Skeletal muscle tissue (tissue), 3 donors: ENCODE measurements at regions not wholly inside any gene's neighbourhood (a gene's known extent, or its start where the extent isn't known, plus 50 kb on each side); places are given as distances from the start of the nearest gene placed in this dataset.
A peak's percentile ranks its signal among the peaks of the same experiment; 100 is the strongest.

Experiments used
- H3K27ac ChIP-seq: one replicate; pipeline ENCODE4 v1.7.0; 2013; ENCODE audit warnings: mild to moderate bottlenecking, low read depth, low read length, inconsistent platforms
- H3K27me3 ChIP-seq, 3 donors: one replicate each; pipeline ENCODE4 v1.7.0; 2013; ENCODE audit warnings: low read length in 3 of 3; ENCODE audit not compliant: control insufficient read depth in 3 of 3, insufficient read depth in 3 of 3
- H3K36me3 ChIP-seq, 3 donors: one replicate each; pipeline ENCODE4 v1.7.0; 2013; ENCODE audit warnings: low read length in 3 of 3; ENCODE audit not compliant: control insufficient read depth in 3 of 3, insufficient read depth in 3 of 3
- H3K4me1 ChIP-seq, 3 donors: one replicate each; pipeline ENCODE4 v1.7.0; 2013; ENCODE audit warnings: low read length in 3 of 3, mild to moderate bottlenecking in 3 of 3; ENCODE audit not compliant: control insufficient read depth in 3 of 3, insufficient read depth in 3 of 3
- H3K4me3 ChIP-seq, 3 donors: one replicate each; pipeline ENCODE4 v1.7.0; 2013; ENCODE audit warnings: low read length in 3 of 3
- H3K9ac ChIP-seq, 3 donors: one replicate each; pipeline ENCODE4 v1.7.0; 2013; ENCODE audit warnings: low read length in 3 of 3, mild to moderate bottlenecking in 3 of 3, moderate library complexity in 2 of 3, low read depth in 1 of 3
- H3K9me3 ChIP-seq, 3 donors: one replicate each; pipeline ENCODE4 v1.7.0; 2013; ENCODE audit warnings: low read length in 3 of 3; ENCODE audit not compliant: control insufficient read depth in 3 of 3
- donor health status: Osteomylitis.

GRCh38 chr10:10564081-10564794, 453.4 kb upstream of the CELF2 start:
- no peak overlapping the region for H3K9ac ChIP-seq
- no peaks in the 10 kb centered on the region for H3K36me3 ChIP-seq
- no peaks in the 10 kb centered on the region for H3K27me3 ChIP-seq
- no peaks in the 10 kb centered on the region for H3K4me1 ChIP-seq
- H3K9me3 ChIP-seq = no peaks in the 10 kb centered on the region
- H3K27ac ChIP-seq = no peak overlapping the region
- H3K4me3 ChIP-seq = no peak overlapping the region

- Histone ChIP-seq H3K36me3 (no peaks in the 10 kb centered on the region), H3K9ac (no peak overlapping the region), H3K4me1 (no peaks in the 10 kb centered on the region), H3K27ac (no peak overlapping the region), H3K9me3 (no peaks in the 10 kb centered on the region), H3K27me3 (no peaks in the 10 kb centered on the region), H3K4me3 (no peak overlapping the region)
Observed at GRCh38 chr10:10576937-10577336, 440.7 kb upstream of the CELF2 start.

- no peak overlapping the region for H3K4me3 ChIP-seq
- H3K27ac ChIP-seq = no peak overlapping the region
- H3K36me3 ChIP-seq = no peaks in the 10 kb centered on the region
- H3K9ac ChIP-seq = no peak overlapping the region
- no peaks in the 10 kb centered on the region for H3K27me3 ChIP-seq
- no peaks in the 10 kb centered on the region for H3K4me1 ChIP-seq
- no peaks in the 10 kb centered on the region for H3K9me3 ChIP-seq
Observed at GRCh38 chr10:10579709-10580108, 438.0 kb upstream of the CELF2 start.

DNA sequence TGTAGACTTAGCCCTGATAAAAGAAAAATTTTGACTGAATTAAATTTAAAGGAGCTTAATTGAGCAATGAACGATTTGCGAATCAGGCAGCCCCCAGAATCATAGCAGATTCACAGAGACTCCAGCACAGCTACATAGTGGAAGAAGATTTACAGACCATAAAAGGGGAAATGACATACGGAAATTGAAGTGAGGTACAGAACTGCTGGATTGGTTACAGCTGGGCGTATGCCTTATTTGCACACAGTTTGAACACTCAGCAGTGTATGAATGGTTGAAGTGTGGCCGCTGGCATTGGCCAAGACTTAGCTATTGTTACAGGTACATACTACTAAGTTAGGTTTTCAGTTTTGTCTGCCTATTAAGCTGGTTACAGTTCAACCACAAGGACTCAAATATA, 433.5 kb upstream of the CELF2 start:
- no peak overlapping the region for H3K4me3 ChIP-seq
- H3K4me1 ChIP-seq = peaks cover 0 to 4% (median under 1%) of the 10 kb centered on the region in 3 donors
- H3K27me3 ChIP-seq = no peaks in the 10 kb centered on the region
- H3K9me3 ChIP-seq = no peaks in the 10 kb centered on the region
- H3K9ac ChIP-seq = no peak overlapping the region
- H3K27ac ChIP-seq = no peak overlapping the region
- no peaks in the 10 kb centered on the region for H3K36me3 ChIP-seq

DNA sequence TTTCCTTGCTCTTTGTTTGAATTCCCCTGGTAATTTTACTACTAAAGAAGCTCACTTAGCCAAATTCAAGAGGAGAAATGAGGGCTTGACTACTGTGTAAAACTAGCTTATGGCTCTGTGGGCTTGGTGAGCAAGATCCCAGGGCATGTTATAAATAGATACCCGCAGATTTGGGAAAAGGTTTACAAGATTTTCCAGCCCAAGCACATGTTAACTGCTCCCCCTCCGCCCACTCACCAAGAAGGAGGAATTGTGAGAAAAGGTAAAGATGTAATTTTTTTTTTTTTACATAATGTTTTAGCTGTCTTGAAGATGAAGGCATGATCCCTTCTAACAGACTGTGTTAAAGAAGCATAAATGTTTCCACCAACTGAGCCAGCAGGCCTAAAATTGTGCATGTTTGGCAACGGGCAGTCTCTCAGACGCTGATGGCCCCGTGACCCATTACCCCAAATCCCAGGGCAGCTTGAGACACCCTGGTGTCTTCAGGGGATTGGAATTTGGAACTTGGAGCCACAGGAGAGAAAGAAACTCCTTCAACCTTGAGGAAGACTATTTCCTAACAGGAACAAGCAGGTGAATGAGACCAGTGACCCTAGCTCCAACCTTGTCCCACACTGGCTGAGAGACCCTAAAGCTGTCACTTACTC, 429.8 kb upstream of the CELF2 start:
- H3K27me3 ChIP-seq = no peaks in the 10 kb centered on the region
- H3K36me3 ChIP-seq = no peaks in the 10 kb centered on the region
- no peak overlapping the region for H3K4me3 ChIP-seq
- no peak overlapping the region for H3K9ac ChIP-seq
- peaks cover 8 to 16% (median 12%) of the 10 kb centered on the region in 3 donors for H3K4me1 ChIP-seq
- H3K27ac ChIP-seq = no peak overlapping the region
- H3K9me3 ChIP-seq = no peaks in the 10 kb centered on the region

GRCh38 chr10:10589540-10590303, 427.9 kb upstream of the CELF2 start:
- H3K36me3 ChIP-seq = no peaks in the 10 kb centered on the region
- H3K9ac ChIP-seq = no peak overlapping the region
- H3K27me3 ChIP-seq = no peaks in the 10 kb centered on the region
- peaks cover 8 to 16% (median 12%) of the 10 kb centered on the region in 3 donors for H3K4me1 ChIP-seq
- no peaks in the 10 kb centered on the region for H3K9me3 ChIP-seq
- no peak overlapping the region for H3K4me3 ChIP-seq
- no peak overlapping the region for H3K27ac ChIP-seq

- H3K27me3 ChIP-seq = no peaks in the 10 kb centered on the region
- H3K9ac ChIP-seq = no peak overlapping the region
- H3K4me3 ChIP-seq = peak overlapping the region in 1 of 3 donors; percentile 54
- peaks cover 8 to 16% (median 12%) of the 10 kb centered on the region in 3 donors for H3K4me1 ChIP-seq
- H3K9me3 ChIP-seq = no peaks in the 10 kb centered on the region
- no peaks in the 10 kb centered on the region for H3K36me3 ChIP-seq
- H3K27ac ChIP-seq = no peak overlapping the region
Observed at GRCh38 chr10:10591715-10592341, 425.8 kb upstream of the CELF2 start.

DNA sequence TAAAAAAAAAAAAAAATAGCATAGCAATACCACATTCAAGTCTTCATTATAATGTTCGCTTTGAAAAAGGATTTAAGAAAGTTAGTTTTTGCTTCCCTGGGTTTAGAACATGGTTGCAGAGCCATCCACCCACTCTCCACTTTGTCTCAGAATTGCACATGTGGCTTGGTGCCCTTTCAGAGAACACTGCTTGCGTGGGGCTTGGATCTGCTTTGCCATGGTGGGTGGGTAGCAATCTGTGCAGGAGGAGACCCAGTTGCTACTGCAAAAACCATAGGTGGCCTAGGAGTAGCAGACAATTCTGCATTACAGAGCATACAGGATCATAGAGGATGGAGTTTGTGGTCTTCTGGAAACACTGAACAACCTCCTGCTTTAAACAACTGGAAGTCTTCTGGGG, 421.4 kb upstream of the CELF2 start:
- Histone ChIP-seq H3K36me3 (no peaks in the 10 kb centered on the region), H3K4me1 (peaks cover 3 to 8% (median 3%) of the 10 kb centered on the region in 3 donors)

DNA sequence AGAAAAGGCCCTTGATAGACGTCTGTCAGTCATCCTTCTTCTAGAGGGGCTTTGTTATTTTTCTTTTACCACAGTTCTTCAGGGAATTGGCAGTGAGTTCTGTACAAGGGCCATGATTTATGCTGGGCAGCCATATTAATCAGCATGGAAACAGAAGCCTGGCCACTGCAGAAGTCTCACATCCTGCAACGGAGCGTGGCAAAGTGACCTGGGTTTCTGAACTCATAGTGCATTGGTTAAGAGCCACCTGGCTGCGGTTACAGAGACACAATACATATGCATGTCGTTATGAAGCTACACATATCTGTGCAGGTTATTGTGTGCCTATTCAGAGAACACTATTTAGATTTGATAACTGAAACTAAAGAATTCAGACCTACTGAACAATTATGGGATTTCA, 419.4 kb upstream of the CELF2 start:
- no peak overlapping the region for H3K9ac ChIP-seq
- no peak overlapping the region for H3K4me3 ChIP-seq
- no peak overlapping the region for H3K27ac ChIP-seq
- no peaks in the 10 kb centered on the region for H3K4me1 ChIP-seq
- H3K36me3 ChIP-seq = no peaks in the 10 kb centered on the region
- no peaks in the 10 kb centered on the region for H3K9me3 ChIP-seq
- H3K27me3 ChIP-seq = no peaks in the 10 kb centered on the region

More for the DNA sequence above, 421.4 kb upstream of the CELF2 start:
- Histone ChIP-seq H3K9ac (no peak overlapping the region), H3K9me3 (no peaks in the 10 kb centered on the region), H3K27ac (no peak overlapping the region), H3K27me3 (no peaks in the 10 kb centered on the region), H3K4me3 (no peak overlapping the region)
